ENCODE measurements at regions not wholly inside any gene's neighbourhood (a gene's known extent, or its start where the extent isn't known, plus 50 kb on each side); places are given as distances from the start of the nearest gene placed in this dataset.
A peak's percentile ranks its signal among the peaks of the same experiment; 100 is the strongest.

- DNase-seq = no peak
These were observed 1085.6 kb upstream of the WWC1 start for GRCh38 chr5:167205881-167206280.

- peak; percentile 98 for DNase-seq
These were observed 1084.4 kb upstream of the WWC1 start for GRCh38 chr5:167207081-167207480.

- DNase-seq = no peak
These were observed 1082.5 kb upstream of the WWC1 start for GRCh38 chr5:167208911-167209310.

GRCh38 chr5:167217097-167217743 is 1074.2 kb upstream of the WWC1 start:
- no peak for DNase-seq

GRCh38 chr5:167219298-167219697 is 1072.1 kb upstream of the WWC1 start:
- DNase-seq = no peak

- DNase-seq = no peak
These were observed 1065.1 kb upstream of the WWC1 start for GRCh38 chr5:167226386-167226785.

- DNase-seq = no peak
These were observed 1063.3 kb upstream of the WWC1 start for GRCh38 chr5:167228134-167228533.

- DNase-seq = no peak
These were observed 1061.7 kb upstream of the WWC1 start for GRCh38 chr5:167229751-167230150.

- no peak for DNase-seq
These were observed 1061.0 kb upstream of the WWC1 start for GRCh38 chr5:167230414-167230813.

- no peak for DNase-seq
These were observed 1058.7 kb upstream of the WWC1 start for GRCh38 chr5:167232675-167233311.

- DNase-seq = no peak
These were observed 1057.8 kb upstream of the WWC1 start for GRCh38 chr5:167233507-167234220.

- no peak for DNase-seq
These were observed 1049.9 kb upstream of the WWC1 start for GRCh38 chr5:167241436-167242067.

- peak; percentile 35 for DNase-seq
These were observed 1048.7 kb upstream of the WWC1 start for GRCh38 chr5:167242701-167243100.

- DNase-seq = no peak
These were observed 1048.0 kb upstream of the WWC1 start for GRCh38 chr5:167243463-167243862.

- no peak for DNase-seq
These were observed 1046.9 kb upstream of the WWC1 start for GRCh38 chr5:167244583-167244982.

GRCh38 chr5:167245868-167246267 is 1045.6 kb upstream of the WWC1 start:
- no peak for DNase-seq

- DNase-seq = peak; percentile 23
These were observed 1043.6 kb upstream of the WWC1 start for GRCh38 chr5:167247816-167248215.

GRCh38 chr5:167248257-167248656 is 1043.2 kb upstream of the WWC1 start:
- DNase-seq = no peak

GRCh38 chr5:167250996-167251395 is 1040.4 kb upstream of the WWC1 start:
- DNase-seq = no peak

- no peak for DNase-seq
These were observed 1037.3 kb upstream of the WWC1 start for GRCh38 chr5:167254132-167254531.

- DNase-seq = no peak
These were observed 1035.5 kb upstream of the WWC1 start for GRCh38 chr5:167255926-167256325.

GRCh38 chr5:167259806-167260205 is 1031.6 kb upstream of the WWC1 start:
- no peak for DNase-seq
